Activated CD4-positive, CD25-positive, alpha-beta regulatory T cell treated with anti-CD3 and anti-CD28 coated beads, Interleukin-2, amount 50 U/mL, for 72 hours (primary cell): ENCODE measurements at regions not wholly inside any gene's neighbourhood (a gene's known extent, or its start where the extent isn't known, plus 50 kb on each side); places are given as distances from the start of the nearest gene placed in this dataset.
"Not testable (repeated sequence)": the region's sequence is repeated elsewhere in the genome, so short reads cannot be mapped to it uniquely, and the experiment has no call there.

ENCODE experiments used
- DNase-seq: peaks from one replicate; pipeline ENCODE4 v3.0.0; 2021

GRCh38 chr20:61073376-61073775, 178.7 kb upstream of the CDH4 start:
- DNase-seq, result no peak

GRCh38 chr20:61082720-61083119, 169.3 kb upstream of the CDH4 start:
- DNase-seq, result no peak

GRCh38 chr20:61083431-61083830, 168.6 kb upstream of the CDH4 start:
- DNase-seq, result no peak

- no peak for DNase-seq
These were observed 166.0 kb upstream of the CDH4 start for GRCh38 chr20:61086031-61086430.

- DNase-seq, result no peak
These were observed 161.5 kb upstream of the CDH4 start for GRCh38 chr20:61090541-61090940.

GRCh38 chr20:61092251-61092650, 159.8 kb upstream of the CDH4 start:
- DNase-seq, result no peak

GRCh38 chr20:61094581-61094980, 157.5 kb upstream of the CDH4 start:
- DNase-seq, result no peak

GRCh38 chr20:61096463-61096862, 155.6 kb upstream of the CDH4 start:
- no peak for DNase-seq

- DNase-seq, result no peak
These were observed 152.3 kb upstream of the CDH4 start for GRCh38 chr20:61099806-61100205.

GRCh38 chr20:61100489-61100888, 151.6 kb upstream of the CDH4 start:
- DNase-seq, result no peak

GRCh38 chr20:61101321-61101720, 150.7 kb upstream of the CDH4 start:
- DNase-seq, result not testable (repeated sequence)

- no peak for DNase-seq
These were observed 147.8 kb upstream of the CDH4 start for GRCh38 chr20:61104232-61104631.

GRCh38 chr20:61105395-61105794, 146.7 kb upstream of the CDH4 start:
- no peak for DNase-seq

GRCh38 chr20:61106438-61106837, 145.6 kb upstream of the CDH4 start:
- DNase-seq, result no peak

- DNase-seq, result no peak
These were observed 142.7 kb upstream of the CDH4 start for GRCh38 chr20:61109221-61109805.

- no peak for DNase-seq
These were observed 139.5 kb upstream of the CDH4 start for GRCh38 chr20:61112515-61112914.

GRCh38 chr20:61113731-61114130, 138.3 kb upstream of the CDH4 start:
- DNase-seq, result no peak

- DNase-seq, result no peak
These were observed 137.4 kb upstream of the CDH4 start for GRCh38 chr20:61114493-61115175.

- no peak for DNase-seq
These were observed 136.5 kb upstream of the CDH4 start for GRCh38 chr20:61115364-61116065.

GRCh38 chr20:61117725-61118124, 134.3 kb upstream of the CDH4 start:
- DNase-seq, result no peak

- no peak for DNase-seq
These were observed 133.4 kb upstream of the CDH4 start for GRCh38 chr20:61118429-61119224.

GRCh38 chr20:61119273-61119672, 132.8 kb upstream of the CDH4 start:
- DNase-seq, result no peak

GRCh38 chr20:61119794-61120410, 132.2 kb upstream of the CDH4 start:
- DNase-seq, result no peak
